Stromal cell of bone marrow (primary cell): ENCODE measurements at regions not wholly inside any gene's neighbourhood (a gene's known extent, or its start where the extent isn't known, plus 50 kb on each side); places are given as distances from the start of the nearest gene placed in this dataset.
"Not testable (repeated sequence)": the region's sequence is repeated elsewhere in the genome, so short reads cannot be mapped to it uniquely, and the experiment has no call there.

Experiments
- DNase-seq: peaks from one replicate; pipeline ENCODE4 v3.0.0-alpha.2; 2012; ENCODE audit warnings: low read depth

DNA sequence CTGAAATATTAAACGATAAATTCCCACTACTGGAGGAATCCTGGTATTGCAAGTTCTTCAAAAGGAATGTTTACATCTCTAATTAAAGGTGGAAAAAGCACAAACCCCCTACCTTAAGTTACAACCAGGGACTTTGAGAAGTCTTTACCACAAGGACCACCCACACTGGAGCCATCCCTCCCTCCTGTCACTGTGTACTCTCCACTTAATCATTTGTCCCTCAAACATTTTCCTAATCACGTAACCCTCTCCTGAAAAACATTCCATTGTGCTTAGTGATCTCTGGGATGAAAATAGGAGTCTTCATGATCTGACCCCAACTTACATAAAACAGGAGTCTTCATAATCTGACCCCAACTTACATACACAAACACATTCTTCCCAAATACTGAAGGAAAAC, 85.7 kb downstream of the SUCLG1 start:
- DNase-seq: no peak

GRCh38 chr2:84362541-84362940, 96.5 kb downstream of the SUCLG1 start:
- DNase-seq: no peak

GRCh38 chr2:84338069-84338468, 121.0 kb downstream of the SUCLG1 start:
- peak; percentile 6 for DNase-seq

- DNase-seq: no peak
These were observed 131.3 kb downstream of the SUCLG1 start for GRCh38 chr2:84327645-84328249.

GRCh38 chr2:84326831-84327432, 132.1 kb downstream of the SUCLG1 start:
- DNase-seq: no peak

DNA sequence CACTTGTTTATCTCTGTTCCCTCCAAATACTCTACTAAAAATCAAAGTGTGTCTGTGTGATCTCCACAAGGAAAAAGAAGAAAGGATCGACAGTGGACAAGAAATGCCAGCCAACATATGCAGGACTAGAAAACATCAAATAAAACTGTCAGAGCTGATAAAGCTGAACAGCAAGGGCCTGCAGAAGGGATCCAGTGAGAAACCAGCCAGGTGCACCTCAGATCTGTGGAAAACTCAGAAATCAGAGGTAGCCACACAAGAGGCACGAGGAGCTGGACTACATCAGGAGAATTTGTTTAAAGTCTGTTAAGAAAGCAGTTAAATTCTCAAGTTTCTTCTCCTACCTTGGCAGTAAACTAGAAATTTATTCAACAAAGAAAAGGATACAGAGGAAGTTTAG, 135.2 kb downstream of the SUCLG1 start:
- no peak for DNase-seq

- DNase-seq: no peak
These were observed 138.1 kb downstream of the SUCLG1 start for GRCh38 chr2:84320940-84321339.

- DNase-seq: no peak
These were observed 139.5 kb downstream of the SUCLG1 start for GRCh38 chr2:84319581-84319980.

DNA sequence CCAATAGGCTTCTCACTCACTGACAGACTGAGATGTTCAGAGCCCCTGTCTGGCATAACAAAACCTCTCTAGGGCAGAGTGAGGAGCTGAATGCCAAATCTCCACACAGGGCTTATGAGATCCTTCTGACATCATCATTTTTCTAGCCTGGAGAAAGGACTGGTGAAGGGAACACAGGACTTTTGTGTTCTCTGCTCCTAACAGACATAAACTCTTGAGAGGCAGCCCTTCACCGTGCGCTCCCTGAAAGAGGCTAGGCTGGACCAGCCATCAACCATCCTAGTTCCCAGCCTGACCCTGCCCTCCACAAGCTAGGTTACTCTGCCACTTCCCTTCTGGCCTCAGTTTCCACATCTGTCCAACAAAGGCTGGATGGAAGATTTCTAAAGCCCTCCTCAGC, 141.9 kb downstream of the SUCLG1 start:
- DNase-seq: no peak

DNA sequence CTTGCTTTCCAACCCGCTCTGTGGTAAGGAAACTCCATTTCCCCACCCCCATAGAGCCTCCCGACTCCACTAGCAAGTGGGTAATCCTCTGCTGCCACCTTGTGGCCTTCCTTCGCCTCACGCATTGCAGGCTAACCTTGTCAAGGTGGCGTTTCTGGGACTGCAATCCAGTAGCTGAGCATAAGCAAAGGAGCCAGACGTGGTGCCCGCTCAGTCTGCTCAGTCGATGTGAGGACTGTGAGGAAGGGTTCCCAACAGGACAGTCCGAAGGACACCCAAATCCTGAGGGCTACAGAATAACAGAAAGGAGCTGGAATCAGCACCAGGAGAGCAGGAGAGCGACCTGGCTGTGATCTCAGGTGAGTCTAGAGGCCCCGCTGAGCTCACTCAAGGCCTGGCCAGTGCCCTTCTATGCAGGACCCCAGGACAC, 144.2 kb downstream of the SUCLG1 start:
- peak; percentile 51 for DNase-seq

GRCh38 chr2:84314250-84314649, 144.8 kb downstream of the SUCLG1 start:
- DNase-seq: no peak

DNA sequence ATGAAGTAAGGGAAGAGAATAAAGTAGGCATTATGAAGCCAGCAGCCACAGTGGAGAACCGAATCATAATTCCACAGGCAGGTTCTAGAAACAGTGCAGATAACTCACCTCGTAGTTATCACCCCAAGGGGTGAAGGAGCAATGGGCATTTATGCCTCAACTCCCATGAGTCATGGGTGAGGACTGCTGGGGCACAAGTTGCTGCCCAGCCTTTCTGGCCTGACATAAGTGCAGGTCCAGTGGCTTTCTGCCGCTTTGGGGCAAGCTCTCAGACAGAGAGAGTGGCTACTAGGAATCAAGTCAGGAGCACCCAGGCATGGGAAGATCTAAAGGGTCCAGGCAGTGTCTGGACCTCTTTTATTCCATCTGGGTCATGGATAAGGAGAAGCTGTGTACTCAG, 149.8 kb downstream of the SUCLG1 start:
- DNase-seq: no peak

- DNase-seq: no peak
These were observed 152.7 kb downstream of the SUCLG1 start for GRCh38 chr2:84306361-84306760.

- peak; percentile 17 for DNase-seq
These were observed 156.3 kb downstream of the SUCLG1 start for GRCh38 chr2:84302513-84303412.

DNA sequence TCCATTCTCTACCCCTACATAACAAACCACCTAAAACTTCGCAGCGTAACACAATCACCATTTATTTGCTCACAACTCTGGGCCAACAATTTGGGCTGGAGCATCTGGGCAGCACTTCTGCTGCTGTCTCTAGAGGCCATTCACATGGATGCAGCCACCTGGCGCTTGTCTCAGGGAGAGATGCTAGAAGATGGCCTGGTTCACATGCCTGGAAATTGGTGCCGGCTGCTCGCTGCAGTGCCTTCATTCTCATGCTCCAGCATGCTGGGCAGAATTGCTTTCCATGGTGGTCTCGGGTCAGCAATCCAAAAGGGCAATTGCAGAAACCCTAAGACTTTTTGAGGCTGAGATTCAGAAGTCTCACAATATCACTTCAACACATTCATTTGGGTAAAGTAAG, 157.4 kb downstream of the SUCLG1 start:
- DNase-seq: no peak

DNA sequence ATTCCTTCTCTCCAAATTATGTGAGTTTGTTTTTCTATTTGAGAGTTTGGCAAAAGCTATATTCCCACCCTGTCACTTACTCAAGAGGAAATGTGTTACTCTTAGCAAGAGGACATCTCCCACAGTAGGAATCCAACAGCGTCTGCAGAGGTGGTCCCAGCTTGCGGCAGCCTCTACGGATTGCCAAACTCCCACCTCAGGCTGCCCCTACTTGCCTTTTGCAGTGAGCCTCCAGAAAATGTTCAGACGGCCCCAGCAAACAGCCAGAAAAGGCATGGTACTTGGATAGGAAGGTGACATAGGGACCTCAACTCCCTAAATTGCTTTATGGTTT, 158.4 kb downstream of the SUCLG1 start:
- DNase-seq: no peak

- DNase-seq: not testable (repeated sequence)
These were observed 158.9 kb downstream of the SUCLG1 start for GRCh38 chr2:84300001-84300695.

- no peak for DNase-seq
These were observed 159.8 kb downstream of the SUCLG1 start for GRCh38 chr2:84299211-84299775.

DNA sequence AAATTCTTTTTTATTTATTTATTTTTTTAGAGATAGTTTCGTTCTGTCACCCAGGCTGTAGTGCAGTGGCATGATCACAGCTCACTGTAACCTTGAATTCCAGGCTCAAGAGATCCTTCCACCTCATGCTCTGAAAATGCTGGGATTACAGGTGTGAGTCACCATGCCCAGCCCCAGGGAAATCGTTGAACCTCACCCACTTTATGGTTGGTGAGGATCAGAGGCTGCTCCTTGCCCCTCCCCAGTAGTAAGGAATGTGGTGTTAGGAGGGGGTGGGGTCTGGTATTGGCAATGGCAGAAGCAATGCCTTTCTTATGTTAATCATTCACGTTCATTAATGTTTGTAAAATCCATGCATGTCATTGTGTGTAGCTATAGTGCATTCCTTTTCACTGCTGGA, 161.9 kb downstream of the SUCLG1 start:
- no peak for DNase-seq

DNA sequence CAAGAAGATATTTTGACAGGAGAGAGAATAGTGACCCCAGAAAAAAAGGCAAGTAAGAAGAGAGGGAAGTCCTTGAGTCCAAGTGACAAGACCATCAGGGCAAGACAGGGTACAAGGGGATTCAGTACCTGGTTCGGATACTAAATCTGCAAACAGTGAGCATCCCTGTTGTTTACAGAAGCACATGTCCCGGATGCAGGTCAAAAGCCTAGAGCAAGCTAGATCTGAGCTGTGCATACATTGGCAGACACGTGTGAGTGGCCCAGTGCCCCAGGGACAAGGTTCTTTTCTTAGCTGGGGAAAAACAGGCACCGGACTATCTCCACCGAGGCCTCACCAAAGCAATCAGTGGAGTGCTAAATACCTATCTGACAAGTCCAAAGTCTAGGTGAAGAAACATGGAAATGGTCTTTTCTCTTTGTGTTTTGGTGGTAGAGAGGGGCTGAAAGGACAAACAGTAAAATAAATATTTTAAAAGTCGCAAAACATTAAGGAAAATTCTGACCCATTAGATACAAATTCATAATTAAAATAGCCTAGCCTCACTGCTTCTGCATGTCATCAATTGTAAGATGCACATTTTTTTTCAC, 165.2 kb downstream of the SUCLG1 start:
- DNase-seq: no peak

DNA sequence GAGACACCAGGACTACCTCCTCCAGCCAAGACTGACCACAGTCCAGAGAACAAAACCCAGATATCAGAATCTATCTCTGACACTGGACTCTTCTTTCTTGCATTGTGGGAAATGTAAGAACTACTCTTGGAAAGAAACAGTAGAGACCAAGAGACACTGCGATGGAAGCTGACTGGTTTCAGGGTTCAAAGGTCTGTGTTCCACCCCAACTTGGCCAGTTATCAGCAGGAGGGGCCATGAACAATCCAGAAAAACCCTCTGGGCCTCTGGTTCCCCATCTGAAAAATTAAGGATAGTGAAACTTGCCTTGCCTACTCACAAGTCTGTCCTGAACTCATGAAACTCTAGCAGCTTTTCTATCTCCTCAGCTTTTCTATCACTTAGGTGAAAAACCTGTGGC, 166.5 kb downstream of the SUCLG1 start:
- DNase-seq: no peak

DNA sequence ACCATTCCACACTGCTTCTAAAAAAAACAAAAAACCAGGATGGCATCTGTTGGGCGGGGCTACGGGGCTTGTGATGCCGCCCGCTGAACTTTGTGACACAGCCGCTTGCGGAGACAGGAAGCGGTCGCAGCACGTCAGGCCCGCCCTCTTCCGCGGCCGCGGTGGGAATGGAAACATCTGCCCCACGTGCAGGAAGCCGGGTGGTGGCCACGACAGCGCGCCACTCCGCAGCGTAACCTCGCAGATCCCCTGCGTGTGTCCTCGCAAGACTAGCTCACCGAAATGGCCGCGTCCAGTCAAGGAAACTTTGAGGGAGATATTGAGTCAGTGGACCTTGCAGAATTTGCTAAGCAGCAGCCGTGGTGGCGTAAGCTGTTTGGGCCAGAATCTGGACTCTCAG, 168.5 kb downstream of the SUCLG1 start:
- no peak for DNase-seq
